ENCODE measurements at regions not wholly inside any gene's neighbourhood (a gene's known extent, or its start where the extent isn't known, plus 50 kb on each side); places are given as distances from the start of the nearest gene placed in this dataset.

GRCh38 chr7:130222-130572, 62.2 kb upstream of the FAM20C start:
- DNase-seq (ENCODE audit: low read depth in 1 of 2, low spot score in 1 of 2): no peak

DNA sequence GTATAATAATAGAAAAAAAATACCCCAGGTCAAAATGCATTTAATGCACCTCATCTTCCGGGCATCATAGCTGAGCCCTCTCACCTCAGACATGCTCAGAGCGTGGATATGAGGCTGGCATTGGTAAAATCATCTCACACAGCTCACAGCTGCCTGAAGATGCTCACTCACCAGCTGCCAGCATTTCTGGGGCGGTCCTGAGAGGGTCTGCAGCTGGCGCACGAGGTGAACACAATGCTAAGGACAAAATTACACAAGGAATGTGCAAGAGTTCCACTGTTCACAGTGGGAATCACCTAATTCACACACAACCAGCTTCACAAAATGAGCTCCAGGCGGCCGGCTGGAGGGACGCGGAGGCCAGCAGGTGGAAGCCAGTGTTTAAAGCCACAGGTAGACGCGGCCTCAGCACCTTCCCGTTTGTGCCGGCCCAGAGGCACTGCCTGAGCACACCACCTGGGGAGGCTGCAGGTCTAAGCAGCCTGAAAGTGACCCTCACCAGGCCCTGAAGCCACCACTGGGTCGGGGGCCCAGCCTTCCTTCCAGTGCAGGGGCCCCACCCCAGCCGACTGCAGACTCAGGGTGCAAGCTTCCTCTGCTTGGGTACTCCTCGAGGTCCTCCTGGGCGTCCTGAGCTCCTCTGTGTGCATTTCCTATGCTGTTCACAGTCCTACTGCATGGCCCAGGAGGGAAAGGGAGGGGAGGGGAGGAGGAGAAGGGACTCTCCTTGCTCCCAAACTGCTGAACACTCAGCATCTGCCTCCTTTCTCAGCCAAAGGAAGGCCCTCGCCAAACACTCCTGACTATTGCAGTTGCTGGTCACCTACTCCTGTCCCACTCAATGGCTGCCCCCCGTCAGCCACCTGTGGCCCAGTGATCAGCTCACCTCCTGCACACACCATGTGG, 61.2 kb upstream of the FAM20C start:
- no peak; a peak in 2 of 6 replicates for ATAC-seq
- CTCF ChIA-PET: interaction anchor here (1.2 kb wide), 1 partner anchor 862 kb away, joined by 4 read pairs; no protein-coding TSS in a partner anchor
- Histone ChIP-seq H3K9me3 (no peaks in the 10 kb centered on the region), H3K4me1 (no peaks in the 10 kb centered on the region), H3K4me3 (no peak overlapping the region), H3K4me2 (no peak overlapping the region), H3K27ac (no peak overlapping the region)
- POLR2A ChIA-PET: no interaction called here
- TF ChIP-seq, protein P1, sequence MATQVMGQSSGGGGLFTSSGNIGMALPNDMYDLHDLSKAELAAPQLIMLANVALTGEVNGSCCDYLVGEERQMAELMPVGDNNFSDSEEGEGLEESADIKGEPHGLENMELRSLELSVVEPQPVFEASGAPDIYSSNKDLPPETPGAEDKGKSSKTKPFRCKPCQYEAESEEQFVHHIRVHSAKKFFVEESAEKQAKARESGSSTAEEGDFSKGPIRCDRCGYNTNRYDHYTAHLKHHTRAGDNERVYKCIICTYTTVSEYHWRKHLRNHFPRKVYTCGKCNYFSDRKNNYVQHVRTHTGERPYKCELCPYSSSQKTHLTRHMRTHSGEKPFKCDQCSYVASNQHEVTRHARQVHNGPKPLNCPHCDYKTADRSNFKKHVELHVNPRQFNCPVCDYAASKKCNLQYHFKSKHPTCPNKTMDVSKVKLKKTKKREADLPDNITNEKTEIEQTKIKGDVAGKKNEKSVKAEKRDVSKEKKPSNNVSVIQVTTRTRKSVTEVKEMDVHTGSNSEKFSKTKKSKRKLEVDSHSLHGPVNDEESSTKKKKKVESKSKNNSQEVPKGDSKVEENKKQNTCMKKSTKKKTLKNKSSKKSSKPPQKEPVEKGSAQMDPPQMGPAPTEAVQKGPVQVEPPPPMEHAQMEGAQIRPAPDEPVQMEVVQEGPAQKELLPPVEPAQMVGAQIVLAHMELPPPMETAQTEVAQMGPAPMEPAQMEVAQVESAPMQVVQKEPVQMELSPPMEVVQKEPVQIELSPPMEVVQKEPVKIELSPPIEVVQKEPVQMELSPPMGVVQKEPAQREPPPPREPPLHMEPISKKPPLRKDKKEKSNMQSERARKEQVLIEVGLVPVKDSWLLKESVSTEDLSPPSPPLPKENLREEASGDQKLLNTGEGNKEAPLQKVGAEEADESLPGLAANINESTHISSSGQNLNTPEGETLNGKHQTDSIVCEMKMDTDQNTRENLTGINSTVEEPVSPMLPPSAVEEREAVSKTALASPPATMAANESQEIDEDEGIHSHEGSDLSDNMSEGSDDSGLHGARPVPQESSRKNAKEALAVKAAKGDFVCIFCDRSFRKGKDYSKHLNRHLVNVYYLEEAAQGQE (IDR thresholded peaks at IDR 0.05): no peak
- TF ChIP-seq ZSCAN20 (CRISPR knock-in tag; IDR thresholded peaks at IDR 0.05) (no peak), CBX2 (IDR thresholded peaks at IDR 0.05; ENCODE audit: borderline replicate concordance, low read depth) (no peak), NPAS2 (CRISPR knock-in tag; IDR thresholded peaks at IDR 0.05; ENCODE audit: borderline replicate concordance) (no peak), CEBPB (IDR thresholded peaks at IDR 0.05) (no peak), NR3C1 (IDR thresholded peaks at IDR 0.05) (no peak), JUNB (IDR thresholded peaks at IDR 0.05) (no peak), POLR2A (IDR thresholded peaks at IDR 0.05; ENCODE audit: low read length) (no peak), RNF2 (IDR thresholded peaks at IDR 0.05; ENCODE audit: borderline replicate concordance, low read depth) (no peak), ESRRA (IDR thresholded peaks at IDR 0.05; ENCODE audit: borderline replicate concordance, low read length) (no peak), SMC3 (IDR thresholded peaks at IDR 0.05) (no peak), KDM5A (IDR thresholded peaks at IDR 0.05) (no peak), FOSL2 (IDR thresholded peaks at IDR 0.05) (no peak), FOSL2 (CRISPR knock-in tag; IDR thresholded peaks at IDR 0.05) (no peak), E2F6 (IDR thresholded peaks at IDR 0.05; ENCODE audit: borderline replicate concordance, low read depth) (no peak), CHD2 (IDR thresholded peaks at IDR 0.05; ENCODE audit: low read length, partially characterized antibody) (no peak), EP300 (IDR thresholded peaks at IDR 0.05) (no peak)
- TF ChIP-seq, protein P2, sequence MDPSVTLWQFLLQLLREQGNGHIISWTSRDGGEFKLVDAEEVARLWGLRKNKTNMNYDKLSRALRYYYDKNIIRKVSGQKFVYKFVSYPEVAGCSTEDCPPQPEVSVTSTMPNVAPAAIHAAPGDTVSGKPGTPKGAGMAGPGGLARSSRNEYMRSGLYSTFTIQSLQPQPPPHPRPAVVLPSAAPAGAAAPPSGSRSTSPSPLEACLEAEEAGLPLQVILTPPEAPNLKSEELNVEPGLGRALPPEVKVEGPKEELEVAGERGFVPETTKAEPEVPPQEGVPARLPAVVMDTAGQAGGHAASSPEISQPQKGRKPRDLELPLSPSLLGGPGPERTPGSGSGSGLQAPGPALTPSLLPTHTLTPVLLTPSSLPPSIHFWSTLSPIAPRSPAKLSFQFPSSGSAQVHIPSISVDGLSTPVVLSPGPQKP (IDR thresholded peaks at IDR 0.05; ENCODE audit: low read depth, low read length): no peak
- 48% methylated on average over 19 of the region's 19 CpGs for WGBS (ENCODE audit: missing lambda C conversion rate)
- no peak for FAIRE-seq
- DNase-seq (ENCODE audit: low read depth in 1 of 2, low spot score in 1 of 2): no peak

More at GRCh38 chr7:130222-130572, 62.2 kb upstream of the FAM20C start:
- TF ChIP-seq RFX5 (IDR thresholded peaks at IDR 0.05): no peak
- TF ChIP-seq TP53 (CRISPR knock-in tag; IDR thresholded peaks at IDR 0.05): no peak
- no peak for TF ChIP-seq SREBF2 (IDR thresholded peaks at IDR 0.05)
- no peak for TF ChIP-seq JUN (IDR thresholded peaks at IDR 0.05)
- no peak for TF ChIP-seq HOXB5 (CRISPR knock-in tag; IDR thresholded peaks at IDR 0.05)
- no peak for TF ChIP-seq CEBPB (IDR thresholded peaks at IDR 0.05)
- no peak for TF ChIP-seq EHF (CRISPR knock-in tag; IDR thresholded peaks at IDR 0.05)
- no peak for TF ChIP-seq KDM1A (IDR thresholded peaks at IDR 0.05; ENCODE audit: low read depth)
- TF ChIP-seq EHMT2 (IDR thresholded peaks at IDR 0.05; ENCODE audit: low read depth): no peak
- no peak for TF ChIP-seq SMC3 (IDR thresholded peaks at IDR 0.05)
- no peak for TF ChIP-seq MYC (IDR thresholded peaks at IDR 0.05; ENCODE audit: borderline replicate concordance, low read length)
- TF ChIP-seq NFE2L2 (conservative IDR thresholded peaks at IDR 0.05; ENCODE audit: low read length): no peak
- TF ChIP-seq KDM5A (IDR thresholded peaks at IDR 0.05): no peak
- Histone ChIP-seq H3K4me2 (no peak overlapping the region), H3K9me3 (no peaks in the 10 kb centered on the region), H3K27ac (no peak overlapping the region), H3K4me3 (no peak overlapping the region), H3K4me1 (no peaks in the 10 kb centered on the region)
- CTCF ChIA-PET: no interaction called here
- POLR2A ChIA-PET: no interaction called here
- no peak for FAIRE-seq
- 43% methylated on average over 7 of the region's 7 CpGs for WGBS (ENCODE audit: missing lambda C conversion rate)
- ATAC-seq: no peak
